Esophagus squamous epithelium (tissue), 4 donors: ENCODE measurements at regions not wholly inside any gene's neighbourhood (a gene's known extent, or its start where the extent isn't known, plus 50 kb on each side); places are given as distances from the start of the nearest gene placed in this dataset.

Experiments used
- POLR2A ChIP-seq, 4 donors: fragments of 450-650 bp; IDR thresholded peaks; one replicate each; pipeline ENCODE4 v1.6.1; 2017; ENCODE audit warnings: antibody characterized with exemption in 4 of 4, mild to moderate bottlenecking in 4 of 4, moderate library complexity in 3 of 4
- TF ChIP-seq, protein P1 (sequence below), 6 experiments: fragments of 450-650 bp in 4 of 6; fragments of 200-600 bp in 2 of 6; sonication (generic) in 2 of 6; IDR thresholded peaks; one replicate each; pipeline ENCODE4 v1.5.1; 2016 to 2019; ENCODE audit warnings: antibody characterized with exemption in 6 of 6, mild to moderate bottlenecking in 4 of 6, moderate library complexity in 4 of 6

DNA sequence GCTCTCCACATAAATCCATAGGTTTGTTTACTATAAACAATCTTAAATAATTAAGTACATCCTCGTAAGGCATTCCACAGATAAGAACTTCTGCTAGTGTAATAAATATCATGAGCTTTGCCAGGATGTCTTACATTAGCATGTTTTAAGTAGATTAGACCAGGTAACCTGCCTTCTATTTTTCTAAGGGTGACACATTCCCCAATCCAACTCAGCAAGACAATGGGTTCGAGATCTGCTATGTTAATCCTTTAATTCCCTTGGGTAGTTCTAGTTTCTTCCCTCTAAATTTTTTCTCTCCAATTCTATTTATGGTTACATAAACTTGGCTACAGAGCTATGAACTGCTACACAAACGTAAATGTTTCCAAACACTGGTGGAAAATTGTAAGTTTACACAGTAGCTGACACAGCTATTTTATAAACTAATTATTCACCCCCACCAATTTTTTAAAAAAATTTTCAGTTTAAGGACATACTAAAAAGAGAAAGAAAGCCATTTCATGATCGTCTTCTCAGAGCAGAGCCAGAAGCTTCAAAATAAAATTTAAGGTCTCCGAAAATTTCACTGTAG is 386.5 kb upstream of the SLC39A10 start:
- TF ChIP-seq, protein P1, sequence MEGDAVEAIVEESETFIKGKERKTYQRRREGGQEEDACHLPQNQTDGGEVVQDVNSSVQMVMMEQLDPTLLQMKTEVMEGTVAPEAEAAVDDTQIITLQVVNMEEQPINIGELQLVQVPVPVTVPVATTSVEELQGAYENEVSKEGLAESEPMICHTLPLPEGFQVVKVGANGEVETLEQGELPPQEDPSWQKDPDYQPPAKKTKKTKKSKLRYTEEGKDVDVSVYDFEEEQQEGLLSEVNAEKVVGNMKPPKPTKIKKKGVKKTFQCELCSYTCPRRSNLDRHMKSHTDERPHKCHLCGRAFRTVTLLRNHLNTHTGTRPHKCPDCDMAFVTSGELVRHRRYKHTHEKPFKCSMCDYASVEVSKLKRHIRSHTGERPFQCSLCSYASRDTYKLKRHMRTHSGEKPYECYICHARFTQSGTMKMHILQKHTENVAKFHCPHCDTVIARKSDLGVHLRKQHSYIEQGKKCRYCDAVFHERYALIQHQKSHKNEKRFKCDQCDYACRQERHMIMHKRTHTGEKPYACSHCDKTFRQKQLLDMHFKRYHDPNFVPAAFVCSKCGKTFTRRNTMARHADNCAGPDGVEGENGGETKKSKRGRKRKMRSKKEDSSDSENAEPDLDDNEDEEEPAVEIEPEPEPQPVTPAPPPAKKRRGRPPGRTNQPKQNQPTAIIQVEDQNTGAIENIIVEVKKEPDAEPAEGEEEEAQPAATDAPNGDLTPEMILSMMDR (IDR thresholded peaks at IDR 0.05): no peak
- no peak for TF ChIP-seq POLR2A (IDR thresholded peaks at IDR 0.05)
